ENCODE measurements at regions not wholly inside any gene's neighbourhood (a gene's known extent, or its start where the extent isn't known, plus 50 kb on each side); places are given as distances from the start of the nearest gene placed in this dataset.

DNA sequence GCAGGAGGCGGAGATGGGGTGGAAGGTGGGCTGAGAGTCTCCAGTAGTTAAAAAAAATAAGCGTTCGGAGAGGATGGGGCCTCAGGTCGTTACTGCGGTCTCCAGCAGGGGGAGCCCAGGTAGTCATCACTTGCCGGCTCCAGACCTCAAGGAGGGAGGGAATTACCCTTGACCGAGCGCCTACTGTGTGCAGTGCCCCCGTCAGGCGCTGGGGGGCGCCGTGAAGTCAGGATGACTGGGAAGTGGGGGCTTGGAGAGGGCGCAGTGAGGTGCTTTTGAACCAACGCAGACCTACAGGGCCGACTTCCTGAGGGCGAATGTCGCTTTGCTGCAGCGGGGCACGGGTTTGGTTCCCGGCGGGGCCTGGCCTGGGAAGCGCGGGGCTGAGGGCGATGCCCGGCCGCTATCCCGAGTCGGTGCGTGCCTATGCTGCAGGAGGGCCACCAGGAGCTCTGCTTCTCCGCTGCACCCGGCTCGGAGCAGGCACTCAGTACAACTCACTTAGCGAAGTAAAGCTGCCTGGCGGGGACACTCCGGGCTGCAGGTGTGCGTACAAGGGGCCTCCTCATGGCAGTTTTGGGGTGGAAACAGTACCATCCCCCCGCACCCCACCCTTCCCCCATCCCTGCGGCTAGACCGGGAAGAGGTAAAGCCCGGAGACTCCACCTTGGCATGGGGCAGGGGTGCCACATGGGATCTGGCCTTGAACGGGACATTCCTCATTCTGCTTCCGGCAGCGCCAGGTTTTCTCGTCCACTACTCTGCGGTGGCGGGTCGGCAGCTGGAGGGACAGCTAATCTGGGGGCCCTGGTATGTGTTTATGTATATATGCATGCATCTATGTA, 79.8 kb downstream of the RHCG start:
- BruUV-seq (replicated peaks): no TSS peak
- no peak overlapping the region for H3K27ac Mint-ChIP-seq (ENCODE audit: unreplicated experiment)
- no peaks in the 10 kb centered on the region for H3K36me3 ChIP-seq (ENCODE audit: control insufficient read depth, insufficient read depth, low read length)
- no peaks in the 10 kb centered on the region for H3K4me1 ChIP-seq
- no peaks in the 10 kb centered on the region for H3K9me3 ChIP-seq
- CTCF ChIA-PET: interaction anchor here (1.0 to 2.5 kb wide), 7 partner anchors 12 to 58 kb away, joined by 3 to 13 read pairs (median 3); no protein-coding TSS in a partner anchor
- H3K4me3 Mint-ChIP-seq (ENCODE audit: unreplicated experiment): no peak overlapping the region
- intact Hi-C loops (cut with micrococcal nuclease; ENCODE audit: unreplicated experiment): loop anchor here (1.0 kb wide), 4 partner anchors 14 to 58 kb away; no protein-coding TSS in a partner anchor
- TF ChIP-seq, protein P1, sequence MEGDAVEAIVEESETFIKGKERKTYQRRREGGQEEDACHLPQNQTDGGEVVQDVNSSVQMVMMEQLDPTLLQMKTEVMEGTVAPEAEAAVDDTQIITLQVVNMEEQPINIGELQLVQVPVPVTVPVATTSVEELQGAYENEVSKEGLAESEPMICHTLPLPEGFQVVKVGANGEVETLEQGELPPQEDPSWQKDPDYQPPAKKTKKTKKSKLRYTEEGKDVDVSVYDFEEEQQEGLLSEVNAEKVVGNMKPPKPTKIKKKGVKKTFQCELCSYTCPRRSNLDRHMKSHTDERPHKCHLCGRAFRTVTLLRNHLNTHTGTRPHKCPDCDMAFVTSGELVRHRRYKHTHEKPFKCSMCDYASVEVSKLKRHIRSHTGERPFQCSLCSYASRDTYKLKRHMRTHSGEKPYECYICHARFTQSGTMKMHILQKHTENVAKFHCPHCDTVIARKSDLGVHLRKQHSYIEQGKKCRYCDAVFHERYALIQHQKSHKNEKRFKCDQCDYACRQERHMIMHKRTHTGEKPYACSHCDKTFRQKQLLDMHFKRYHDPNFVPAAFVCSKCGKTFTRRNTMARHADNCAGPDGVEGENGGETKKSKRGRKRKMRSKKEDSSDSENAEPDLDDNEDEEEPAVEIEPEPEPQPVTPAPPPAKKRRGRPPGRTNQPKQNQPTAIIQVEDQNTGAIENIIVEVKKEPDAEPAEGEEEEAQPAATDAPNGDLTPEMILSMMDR (IDR thresholded peaks at IDR 0.05; ENCODE audit: insufficient read depth in 1 of 2, low read depth in 1 of 2, low read length in 1 of 2, severe bottlenecking in 1 of 2, unreplicated experiment in 1 of 2): peak; percentile 86 to 94
- POLR2A ChIA-PET: no interaction called here
- H3K9me3 Mint-ChIP-seq (ENCODE audit: unreplicated experiment): no peaks in the 10 kb centered on the region
- peaks cover 3% of the 10 kb centered on the region for H3K27me3 ChIP-seq (replicated peaks; ENCODE audit: control insufficient read depth, insufficient read depth, low read length)
- H3K36me3 Mint-ChIP-seq (ENCODE audit: insufficient read depth, unreplicated experiment): no peaks in the 10 kb centered on the region
- no peaks in the 10 kb centered on the region for H3K4me1 Mint-ChIP-seq (ENCODE audit: low read depth, unreplicated experiment)
- H3K4me3 ChIP-seq (ENCODE audit: low read depth, low read length): no peak overlapping the region
- H3K27me3 Mint-ChIP-seq (ENCODE audit: insufficient read depth, unreplicated experiment): peaks cover 22% of the 10 kb centered on the region
- DNase-seq: peak; percentile 85 to 89

DNA sequence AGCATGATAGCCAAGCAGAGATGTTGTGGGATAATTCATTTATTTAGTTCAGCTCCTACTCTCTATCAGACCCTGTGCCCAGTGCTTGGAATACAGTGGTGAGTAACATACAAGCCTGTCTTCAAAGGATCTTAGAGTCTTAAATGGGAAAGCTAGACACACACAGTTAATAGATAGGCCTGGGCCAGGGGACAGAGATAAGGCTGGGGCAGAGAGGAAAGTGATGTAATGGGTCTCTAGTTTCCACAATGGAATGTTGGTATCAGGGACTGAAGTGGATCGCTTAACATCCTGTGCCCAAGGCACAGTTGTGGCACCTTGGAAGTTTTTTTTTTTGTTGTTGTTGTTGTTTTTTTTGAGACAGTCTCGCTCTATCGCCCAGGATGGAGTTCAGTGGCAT, 79.9 kb upstream of the POLG start:
- Mint-ChIP-seq H3K4me1 (ENCODE audit: low read depth, unreplicated experiment) (no peaks in the 10 kb centered on the region), H3K36me3 (ENCODE audit: insufficient read depth, unreplicated experiment) (no peaks in the 10 kb centered on the region), H3K4me3 (ENCODE audit: unreplicated experiment) (no peak overlapping the region), H3K9me3 (ENCODE audit: unreplicated experiment) (no peaks in the 10 kb centered on the region), H3K27ac (ENCODE audit: unreplicated experiment) (no peak overlapping the region), H3K27me3 (ENCODE audit: insufficient read depth, unreplicated experiment) (peaks cover 17% of the 10 kb centered on the region)
- Histone ChIP-seq H3K9me3 (no peaks in the 10 kb centered on the region), H3K4me1 (no peaks in the 10 kb centered on the region), H3K4me3 (ENCODE audit: low read depth, low read length) (no peak overlapping the region), H3K36me3 (ENCODE audit: control insufficient read depth, insufficient read depth, low read length) (no peaks in the 10 kb centered on the region), H3K27me3 (replicated peaks; ENCODE audit: control insufficient read depth, insufficient read depth, low read length) (peaks cover 3% of the 10 kb centered on the region)
- ChIA-PET CTCF (interaction anchor here (1.3 kb wide), 1 partner anchor 15 kb away, joined by 4 read pairs; no protein-coding TSS in a partner anchor), POLR2A (no interaction called here)
- BruUV-seq (replicated peaks): no TSS peak
- TF ChIP-seq, protein P1 (IDR thresholded peaks at IDR 0.05; ENCODE audit: insufficient read depth in 1 of 2, low read depth in 1 of 2, low read length in 1 of 2, severe bottlenecking in 1 of 2, unreplicated experiment in 1 of 2): no peak
- DNase-seq: no peak
- intact Hi-C loops (cut with micrococcal nuclease; ENCODE audit: unreplicated experiment): no loop called here

DNA sequence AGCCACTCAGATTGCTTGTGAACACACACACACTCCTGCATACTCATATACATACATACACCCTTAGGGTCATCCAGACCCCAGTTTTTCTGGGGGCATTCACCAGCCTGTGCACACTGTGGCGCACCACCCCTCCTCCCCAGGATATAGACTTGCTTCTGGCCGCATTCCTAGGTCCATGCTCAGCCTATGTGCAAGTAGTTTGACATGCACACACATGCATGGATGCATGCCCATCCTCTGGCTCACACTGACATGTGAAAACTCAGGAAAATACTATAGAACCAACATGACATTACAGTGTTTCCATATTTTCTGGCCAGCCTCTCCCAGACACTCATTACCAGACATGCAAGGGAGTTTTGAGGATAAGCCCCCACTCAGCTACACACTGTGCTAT, 79.3 kb upstream of the POLG start:
- ChIA-PET CTCF (interaction anchor here (1.3 kb wide), 1 partner anchor 16 kb away, joined by 4 read pairs; no protein-coding TSS in a partner anchor), POLR2A (no interaction called here)
- no TSS peak for BruUV-seq (replicated peaks)
- Mint-ChIP-seq H3K36me3 (ENCODE audit: insufficient read depth, unreplicated experiment) (no peaks in the 10 kb centered on the region), H3K27me3 (ENCODE audit: insufficient read depth, unreplicated experiment) (peaks cover 17% of the 10 kb centered on the region), H3K4me1 (ENCODE audit: low read depth, unreplicated experiment) (no peaks in the 10 kb centered on the region), H3K4me3 (ENCODE audit: unreplicated experiment) (no peak overlapping the region), H3K9me3 (ENCODE audit: unreplicated experiment) (no peaks in the 10 kb centered on the region), H3K27ac (ENCODE audit: unreplicated experiment) (no peak overlapping the region)
- TF ChIP-seq, protein P1 (IDR thresholded peaks at IDR 0.05; ENCODE audit: insufficient read depth in 1 of 2, low read depth in 1 of 2, low read length in 1 of 2, severe bottlenecking in 1 of 2, unreplicated experiment in 1 of 2): no peak
- Histone ChIP-seq H3K36me3 (ENCODE audit: control insufficient read depth, insufficient read depth, low read length) (no peaks in the 10 kb centered on the region), H3K4me1 (no peaks in the 10 kb centered on the region), H3K27me3 (replicated peaks; ENCODE audit: control insufficient read depth, insufficient read depth, low read length) (peaks cover 3% of the 10 kb centered on the region), H3K9me3 (no peaks in the 10 kb centered on the region), H3K4me3 (ENCODE audit: low read depth, low read length) (no peak overlapping the region)
- intact Hi-C loops (cut with micrococcal nuclease; ENCODE audit: unreplicated experiment): no loop called here
- DNase-seq: no peak
